Activated T-cell treated with anti-CD3 and anti-CD28 coated beads, Interleukin-2, amount 50 U/mL, for 1 hour (primary cell): ENCODE measurements at regions not wholly inside any gene's neighbourhood (a gene's known extent, or its start where the extent isn't known, plus 50 kb on each side); places are given as distances from the start of the nearest gene placed in this dataset.

ENCODE experiments used
- DNase-seq: peaks from one replicate; pipeline ENCODE4 v3.0.0-alpha.2; 2020

DNA sequence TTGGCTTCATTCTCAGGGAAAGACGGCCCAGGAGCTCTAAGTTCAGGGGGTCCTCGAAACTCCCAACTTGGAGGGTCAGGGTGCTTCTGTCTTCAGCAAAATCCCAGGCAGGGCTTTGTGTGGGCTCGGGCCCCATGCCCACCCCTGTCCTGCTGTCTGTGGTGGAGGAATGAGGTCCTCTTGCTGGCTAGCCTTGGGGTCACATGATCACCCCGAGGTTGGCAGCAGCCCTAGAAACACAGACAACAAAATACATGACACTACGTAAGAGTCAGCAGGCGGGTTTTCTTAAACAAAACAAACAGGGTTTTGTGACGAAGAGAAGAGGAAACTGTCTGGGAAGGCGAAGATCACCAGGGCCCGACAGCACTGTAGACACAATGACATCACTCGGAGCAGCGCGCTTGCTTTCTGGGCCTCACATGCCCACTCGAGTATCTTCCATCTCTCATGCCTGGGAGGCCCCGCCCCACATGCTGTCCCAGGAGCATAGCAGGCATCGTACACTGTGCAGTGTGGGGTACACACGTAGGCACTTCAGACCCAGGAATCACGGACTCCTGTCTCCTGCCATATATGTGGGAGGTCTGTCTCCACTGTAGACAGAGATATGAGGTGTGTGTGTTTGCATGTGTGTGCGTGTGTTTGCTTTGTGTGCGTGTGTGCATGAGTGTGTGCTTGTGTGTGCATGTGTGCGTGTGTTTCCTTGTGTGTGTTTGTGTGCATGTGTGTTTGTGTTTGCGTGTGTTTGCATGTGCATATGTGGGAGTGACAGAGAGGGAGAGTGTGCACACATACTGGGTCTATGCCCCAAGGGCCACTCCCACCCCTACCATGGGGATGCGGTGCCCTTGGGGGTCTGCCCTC lies 94.7 kb downstream of the SIK1 start:
- DNase-seq, result no peak

DNA sequence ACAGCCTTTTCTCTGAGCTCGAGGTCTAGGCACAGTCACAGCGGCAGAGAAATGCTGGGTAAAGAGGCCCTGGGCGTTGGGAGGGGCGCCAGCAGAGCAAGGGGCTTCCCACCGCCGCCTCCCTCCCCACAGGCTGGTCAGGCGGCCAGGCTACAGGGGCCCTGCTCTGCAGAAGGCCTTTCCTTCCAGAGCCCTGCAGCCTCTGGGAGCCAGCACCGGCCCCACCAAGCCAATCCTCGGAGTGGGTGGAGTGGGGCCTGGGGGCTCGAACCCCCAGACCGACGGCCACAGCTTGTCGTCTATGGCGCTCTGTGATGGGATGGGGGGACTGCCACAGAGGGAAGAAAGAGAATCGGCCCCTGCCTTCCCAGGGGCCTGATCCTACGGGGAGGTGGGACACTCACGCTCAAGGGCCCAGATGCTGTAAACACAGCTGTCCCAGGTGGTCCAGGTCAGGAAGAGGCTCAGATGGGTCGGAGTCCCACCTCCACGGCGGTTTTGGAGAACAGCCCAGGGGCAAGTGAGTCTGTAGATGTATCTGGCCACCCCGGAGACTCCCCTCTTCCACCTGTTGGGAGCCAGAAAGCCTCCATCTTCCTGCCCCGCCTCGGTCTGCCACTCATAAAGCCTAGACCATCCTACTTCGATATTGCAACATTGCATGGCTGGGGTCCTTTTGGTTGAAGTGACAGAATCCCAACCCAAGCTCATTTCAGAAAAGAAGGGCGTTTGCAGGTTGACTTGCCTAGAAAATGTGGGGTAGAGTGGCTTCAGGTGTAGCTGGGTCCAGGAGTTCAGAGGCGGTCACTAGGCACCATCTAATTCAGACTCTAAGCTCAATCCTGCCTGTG lies 95.6 kb downstream of the SIK1 start:
- no peak for DNase-seq

DNA sequence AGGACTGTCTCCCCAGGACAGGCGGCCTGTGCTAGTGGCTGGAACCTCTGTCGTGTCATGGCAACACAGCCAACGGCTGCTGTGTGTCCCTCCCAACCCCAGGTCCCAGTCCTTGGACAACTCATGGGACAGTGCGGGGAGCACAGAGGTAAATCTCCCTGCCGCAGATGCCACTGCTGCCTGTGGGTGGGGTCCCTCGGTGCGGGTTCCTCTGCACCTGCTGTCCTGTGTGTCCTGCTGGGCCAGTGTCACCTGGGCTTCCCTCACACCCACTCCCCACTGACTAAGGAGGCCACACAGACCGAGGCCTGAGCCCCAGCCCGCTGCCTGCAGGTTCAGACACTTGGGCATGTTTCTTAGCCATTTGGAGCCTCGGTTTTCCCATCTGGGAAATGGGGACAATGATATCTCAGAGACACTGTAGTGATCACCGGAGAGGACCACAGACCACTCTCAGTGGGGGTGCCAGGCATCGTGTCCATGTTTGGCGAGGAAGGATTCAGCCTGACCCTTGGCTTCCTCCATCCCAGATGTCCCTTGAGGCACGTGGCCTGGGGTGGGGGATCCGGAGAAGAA lies 96.5 kb downstream of the SIK1 start:
- no peak for DNase-seq

DNA sequence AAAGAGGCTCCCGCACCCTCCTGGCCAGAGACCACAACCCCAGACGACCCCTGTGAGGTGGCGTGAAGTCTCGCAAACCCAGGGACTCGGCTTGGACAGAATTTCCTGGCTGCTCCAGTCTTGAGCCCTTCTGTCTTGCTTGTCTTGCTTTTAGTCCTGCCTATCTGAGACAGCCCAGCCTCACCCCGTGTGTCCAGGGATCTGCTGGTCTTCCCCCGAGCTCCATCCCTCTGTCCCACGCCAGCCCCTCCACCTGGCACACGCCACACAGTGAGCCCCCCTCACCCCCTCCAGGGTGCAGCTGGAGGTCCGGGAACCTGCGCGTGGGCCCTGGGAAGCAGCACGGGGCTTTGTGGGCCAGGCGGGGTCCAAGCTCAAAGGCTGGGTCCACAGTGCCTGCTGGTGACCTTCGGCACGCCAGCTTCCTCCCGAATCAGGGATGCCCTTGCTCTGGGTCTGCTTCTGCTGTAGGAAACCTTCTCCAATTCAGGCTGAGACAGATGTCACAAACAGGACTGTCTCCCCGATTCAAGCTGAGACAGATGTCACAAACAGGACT lies 97.1 kb downstream of the SIK1 start:
- DNase-seq, result no peak

DNA sequence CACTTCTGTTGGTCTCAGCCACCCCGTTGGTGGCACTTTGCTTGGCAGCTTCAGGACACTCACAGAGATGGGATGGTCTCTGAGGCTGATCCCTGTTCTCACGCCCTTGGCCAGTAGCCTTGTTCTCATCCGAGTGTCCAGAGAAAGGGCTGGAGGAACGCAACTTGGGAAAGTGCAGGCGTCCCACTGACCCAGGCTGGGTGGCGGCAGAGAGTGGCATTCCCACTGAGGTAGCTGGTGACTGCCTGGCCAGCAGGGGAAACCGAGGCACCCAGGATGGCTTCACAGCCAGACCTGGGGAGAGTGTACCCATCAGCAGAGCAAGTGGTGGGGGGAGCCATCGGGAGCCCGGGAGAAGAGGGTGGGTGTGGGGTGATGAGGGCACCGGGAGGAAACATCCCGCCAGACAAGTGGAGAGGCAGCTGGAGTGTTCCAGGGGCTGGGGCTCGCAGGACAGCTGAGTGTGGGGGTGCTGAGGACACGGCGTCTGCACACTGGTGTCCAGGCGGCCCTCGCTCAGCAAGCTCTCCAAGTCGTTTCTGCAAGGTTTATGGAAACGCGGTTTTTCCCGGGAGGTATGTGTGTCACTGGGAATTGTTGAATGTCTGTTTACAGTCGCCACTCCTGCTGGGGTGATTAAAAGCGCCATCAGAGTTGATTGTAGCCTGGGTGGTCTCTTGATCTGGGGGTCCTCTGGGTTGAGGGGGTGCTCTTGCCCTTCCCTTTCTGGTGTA lies 97.8 kb downstream of the SIK1 start:
- DNase-seq, result no peak

DNA sequence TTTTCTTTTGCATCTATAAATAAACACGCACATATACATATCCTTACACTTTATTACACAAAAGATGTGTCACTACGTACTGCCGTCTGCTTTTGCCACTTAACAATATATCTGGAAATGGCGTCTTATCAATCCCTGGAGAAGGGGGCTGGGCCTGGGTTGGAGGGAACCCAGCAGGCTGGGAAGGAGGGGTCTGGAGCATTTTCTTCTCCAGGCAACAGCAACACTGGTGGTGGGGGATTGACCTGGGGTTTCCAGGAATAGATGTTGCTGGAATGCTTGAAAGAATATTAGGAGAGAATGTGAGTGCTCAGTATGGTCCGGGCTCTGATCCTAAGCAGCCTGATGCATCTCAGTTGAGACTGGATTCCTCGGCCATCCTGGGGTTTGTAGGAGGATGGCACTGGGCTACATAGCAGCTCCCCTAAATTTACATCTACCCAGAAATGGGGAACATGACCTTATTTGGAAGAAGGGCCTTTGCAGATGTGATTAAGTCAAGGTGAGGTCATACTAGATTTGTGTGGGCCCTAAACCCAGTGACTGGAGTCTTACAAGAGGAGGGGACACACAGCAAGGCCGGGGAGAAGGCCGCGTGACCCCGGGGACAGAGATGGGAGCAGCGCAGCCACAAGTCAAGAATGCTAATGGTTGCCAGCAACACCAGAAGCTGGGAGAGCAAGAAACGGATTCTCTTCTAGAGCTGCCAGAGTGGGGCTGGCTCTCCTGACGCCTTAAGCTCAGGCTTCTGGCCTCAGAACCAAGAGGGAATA lies 98.6 kb downstream of the SIK1 start:
- no peak for DNase-seq

DNA sequence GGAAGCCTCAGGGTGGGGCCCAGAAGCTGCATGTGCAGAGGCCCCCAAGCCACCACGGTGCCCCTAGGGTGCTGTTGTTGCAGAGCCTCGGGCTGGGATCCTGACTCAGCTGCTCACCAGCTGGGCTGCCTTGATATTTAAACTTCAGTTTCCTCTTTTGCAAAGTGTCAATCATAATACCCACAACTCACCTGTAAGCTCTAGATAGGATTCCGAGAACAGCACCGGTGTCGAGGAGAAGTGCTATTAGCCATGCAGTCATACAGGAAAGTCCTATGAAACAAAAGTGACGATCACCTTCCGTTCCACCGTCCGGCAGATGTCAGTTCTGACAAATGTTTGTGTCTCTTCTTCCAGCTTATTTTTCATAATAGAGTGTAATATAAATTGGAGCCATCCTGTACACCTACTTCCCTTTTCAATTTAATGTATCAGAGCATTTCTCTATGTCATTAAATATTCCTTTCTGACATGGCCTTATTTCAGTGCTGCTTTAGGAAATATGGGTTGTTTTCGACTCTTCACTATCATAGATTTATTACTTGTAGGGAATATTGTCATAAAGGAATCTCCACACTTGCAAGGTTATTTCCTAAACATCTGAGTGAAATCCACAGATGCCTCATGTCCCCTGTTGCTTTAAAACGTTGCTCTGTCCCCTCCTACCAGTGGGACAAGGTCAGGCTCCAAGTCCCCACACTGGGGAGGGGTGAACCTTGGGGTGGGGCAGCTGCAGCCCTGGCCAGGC lies 100.8 kb downstream of the SIK1 start:
- DNase-seq, result no peak

DNA sequence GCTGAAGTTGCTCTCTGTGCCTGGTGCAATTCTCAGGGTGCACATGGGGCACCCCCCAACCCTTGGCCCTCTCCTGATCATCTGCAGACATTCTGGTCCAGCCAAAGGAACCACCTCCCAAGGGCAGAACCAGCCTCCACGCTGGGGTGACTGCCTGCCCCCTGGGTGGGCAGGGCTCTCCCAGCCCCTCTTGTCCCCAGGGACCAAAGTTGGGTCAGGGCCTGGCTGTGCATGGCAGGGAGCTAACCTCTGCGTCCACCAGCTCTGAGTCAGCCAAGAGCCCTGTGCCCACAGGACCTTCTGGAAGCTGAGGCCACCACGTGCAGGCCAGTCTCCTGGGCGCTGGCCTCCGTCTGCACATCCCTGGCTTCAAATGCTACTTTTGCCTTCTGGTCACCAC lies 101.9 kb downstream of the SIK1 start:
- DNase-seq, result no peak

DNA sequence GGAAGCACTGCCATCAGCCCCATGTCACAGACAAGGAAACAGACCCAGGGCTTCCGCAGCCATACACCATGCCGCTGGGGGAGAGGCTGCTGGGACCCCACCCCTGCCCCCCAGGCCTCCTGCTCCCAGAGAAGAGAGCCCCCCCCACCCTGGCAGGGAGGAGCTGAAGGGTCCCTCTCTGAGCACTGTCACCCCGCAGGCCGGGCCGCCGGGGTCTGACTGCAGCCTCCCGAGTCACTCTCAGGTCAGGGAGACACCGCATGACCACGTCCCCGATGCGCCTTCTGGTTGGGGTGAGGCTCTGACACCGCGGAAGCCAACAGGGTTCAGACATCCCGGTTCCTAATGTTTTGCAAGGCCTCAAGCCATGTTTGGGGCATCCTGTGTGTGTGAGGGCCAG lies 102.3 kb downstream of the SIK1 start:
- DNase-seq, result no peak

DNA sequence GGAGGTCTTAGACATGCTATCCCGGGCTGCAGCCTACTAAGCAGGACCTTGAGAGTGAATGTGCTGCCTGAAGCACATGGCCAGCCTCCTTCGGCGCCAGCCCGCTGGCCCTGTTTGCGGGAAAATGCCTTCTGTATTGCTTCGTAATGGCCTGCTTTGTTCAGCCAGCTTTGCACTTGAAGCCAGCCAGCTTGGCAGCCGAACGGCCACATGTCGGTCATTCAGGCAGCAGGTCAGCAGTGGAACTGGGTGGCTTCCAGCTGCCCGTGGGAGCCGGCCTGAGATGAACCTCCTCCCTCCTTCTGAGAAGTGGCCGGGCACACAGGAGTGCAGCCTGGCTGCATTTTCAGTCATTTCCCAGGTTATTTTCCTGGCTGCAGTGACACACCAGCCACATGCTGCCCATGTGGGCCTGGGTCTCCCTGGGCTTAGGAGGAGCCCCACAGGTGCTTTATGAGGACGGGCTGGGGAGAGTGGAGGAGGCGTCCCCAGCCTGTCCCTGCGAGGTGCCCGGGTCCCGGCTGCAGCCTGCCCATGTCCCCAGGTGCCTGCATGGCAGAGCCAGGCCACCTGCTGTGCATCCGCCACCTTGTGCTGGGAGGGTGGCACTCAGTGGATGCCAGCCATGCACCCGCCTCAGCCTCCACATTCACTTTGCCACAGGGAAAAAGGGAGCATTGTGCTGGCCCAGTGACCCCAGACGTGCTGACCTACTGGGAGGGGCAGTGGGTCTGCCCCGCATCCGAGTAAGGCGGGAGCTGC lies 103.5 kb downstream of the SIK1 start:
- no peak for DNase-seq

DNA sequence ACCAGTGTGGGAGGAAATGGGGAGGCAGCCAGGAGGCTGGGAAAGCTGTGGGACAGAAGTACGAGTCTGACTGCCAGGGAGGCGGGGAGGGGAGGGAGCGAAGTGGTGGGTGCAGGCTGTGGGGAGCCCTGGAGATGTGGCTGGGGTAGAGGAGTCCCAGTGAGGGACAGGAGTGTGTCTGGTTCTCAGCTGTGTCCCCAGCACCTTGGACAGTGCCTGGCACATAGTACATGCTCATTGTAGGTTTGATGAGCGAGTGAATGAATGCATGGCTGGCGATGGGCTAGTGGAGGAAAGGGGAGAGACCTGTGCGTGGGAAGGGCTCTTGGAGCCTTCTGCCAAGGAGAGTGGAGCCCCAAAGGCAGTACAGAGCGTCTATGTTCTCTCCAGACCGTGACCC lies 104.1 kb downstream of the SIK1 start:
- no peak for DNase-seq

DNA sequence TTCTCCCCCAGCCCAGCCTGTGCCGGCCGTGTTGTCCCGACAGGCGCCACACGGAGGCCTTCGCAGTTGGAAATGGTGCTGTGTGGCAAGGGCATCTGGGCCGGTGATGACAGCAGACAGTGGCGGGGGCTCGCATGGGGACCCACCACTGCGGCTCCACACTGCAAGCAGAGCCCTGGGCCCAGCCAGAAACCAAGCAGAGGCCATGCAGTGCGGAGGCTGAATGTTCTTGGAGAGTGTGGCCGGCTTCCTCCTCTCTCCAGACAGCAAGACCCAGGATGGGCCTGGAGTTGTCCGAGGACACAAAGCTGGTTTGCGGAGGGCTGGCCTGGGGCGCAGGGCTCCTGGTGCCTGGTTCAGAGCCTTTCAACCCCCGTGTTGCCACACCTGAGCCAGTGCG lies 104.6 kb downstream of the SIK1 start:
- no peak for DNase-seq

DNA sequence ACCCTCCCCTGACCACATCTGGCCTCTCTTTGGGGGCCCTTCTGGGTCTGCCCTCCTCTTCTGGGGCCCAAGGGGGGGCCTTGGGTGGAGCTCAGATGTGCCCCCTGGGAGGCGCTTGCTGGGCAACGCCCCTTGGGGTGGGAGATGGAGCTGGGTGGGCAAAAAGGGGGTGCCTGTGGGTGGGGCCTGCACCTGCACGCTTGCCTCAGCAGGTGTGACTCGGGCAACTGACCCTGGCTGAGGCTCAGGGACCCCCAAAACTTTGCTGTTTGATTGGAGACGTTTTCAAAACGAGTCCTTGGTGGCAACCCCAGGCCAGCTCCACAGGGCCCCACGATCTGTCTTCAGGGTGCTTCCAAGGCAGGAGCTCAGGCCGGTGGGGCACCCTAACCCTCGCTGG lies 105.3 kb downstream of the SIK1 start:
- no peak for DNase-seq

DNA sequence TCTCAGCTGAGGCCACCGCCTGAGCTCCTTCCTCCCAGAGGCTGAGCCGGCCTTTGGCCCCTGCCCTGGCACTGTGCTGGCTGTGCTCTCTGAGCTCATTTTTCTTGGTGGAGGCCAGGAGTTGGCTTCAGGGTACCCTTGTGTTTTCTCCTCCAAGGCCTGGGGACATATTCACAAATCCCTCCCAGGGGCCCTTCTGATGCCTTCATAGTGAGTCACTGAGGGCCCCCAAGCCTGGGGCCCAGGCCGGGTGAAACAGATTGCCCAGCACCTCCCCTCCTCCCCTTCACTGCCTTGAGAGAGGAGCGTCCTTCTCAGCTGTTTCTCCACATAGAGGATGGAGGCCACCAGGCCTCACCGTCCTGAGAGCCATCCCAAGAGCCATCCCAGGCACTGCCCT lies 105.8 kb downstream of the SIK1 start:
- DNase-seq, result no peak

DNA sequence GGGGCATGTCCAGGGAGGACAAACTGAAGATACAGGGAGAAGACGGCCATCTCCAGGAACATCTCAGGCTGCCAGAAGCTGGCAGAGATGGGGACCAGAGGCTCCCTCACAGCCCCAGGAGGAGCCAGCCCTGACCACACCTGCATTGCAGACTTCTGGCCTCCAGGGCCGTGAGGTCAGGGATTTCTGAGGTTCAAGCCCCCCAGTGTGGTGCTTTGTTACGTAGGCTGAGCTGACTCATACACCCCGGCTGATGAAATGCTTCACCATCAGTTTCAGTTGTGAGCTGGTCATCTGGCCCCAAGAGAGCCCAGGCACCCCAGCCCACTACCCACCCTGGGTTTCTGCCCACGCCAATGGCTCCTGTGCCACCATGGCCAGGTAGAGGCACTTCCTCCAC lies 106.4 kb downstream of the SIK1 start:
- no peak for DNase-seq

DNA sequence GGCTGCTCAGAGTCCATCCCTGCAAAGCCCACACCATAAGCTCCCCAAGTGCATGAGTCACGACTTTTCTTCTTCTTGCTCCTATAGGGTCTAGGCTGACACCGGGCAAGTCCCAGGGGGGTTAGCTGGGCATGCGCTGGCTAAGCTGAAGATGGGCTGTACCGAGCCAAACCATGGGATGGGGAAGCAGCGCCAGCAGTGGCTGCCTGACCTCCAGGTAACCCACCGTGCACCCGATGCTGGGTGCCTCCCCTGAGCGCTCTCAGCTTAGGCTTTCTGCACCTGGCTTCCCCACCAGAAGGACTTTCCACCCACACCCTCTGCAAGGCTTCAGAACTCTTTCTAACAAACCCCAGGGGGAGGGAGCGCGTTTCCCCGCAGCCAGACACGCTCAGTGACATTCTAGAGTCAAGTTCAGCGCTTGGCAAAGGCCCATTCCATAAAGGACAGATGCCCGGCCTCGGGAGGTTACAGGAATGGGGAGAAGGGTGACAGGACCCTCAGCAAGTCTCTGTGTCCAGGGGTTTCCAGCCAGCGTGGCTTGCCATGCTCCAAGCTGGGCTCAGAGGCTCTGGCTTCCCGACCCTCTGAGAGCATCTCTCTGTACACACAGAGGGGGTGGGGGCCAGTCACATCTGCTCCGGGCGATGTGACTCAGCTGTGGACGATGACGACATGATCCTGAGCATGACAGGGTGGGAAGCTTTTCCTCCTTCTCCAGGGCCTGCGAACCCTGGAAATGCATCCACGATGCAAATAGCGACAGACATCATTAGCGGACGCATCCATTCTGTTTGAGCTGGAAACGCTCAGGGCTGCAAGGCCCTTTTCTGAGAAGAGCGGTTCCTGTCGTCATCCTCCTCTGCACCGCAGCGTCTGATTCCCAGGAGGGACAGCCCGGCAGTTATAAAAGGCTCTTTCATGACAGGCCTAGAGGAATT lies 107.8 kb downstream of the SIK1 start:
- no peak for DNase-seq

DNA sequence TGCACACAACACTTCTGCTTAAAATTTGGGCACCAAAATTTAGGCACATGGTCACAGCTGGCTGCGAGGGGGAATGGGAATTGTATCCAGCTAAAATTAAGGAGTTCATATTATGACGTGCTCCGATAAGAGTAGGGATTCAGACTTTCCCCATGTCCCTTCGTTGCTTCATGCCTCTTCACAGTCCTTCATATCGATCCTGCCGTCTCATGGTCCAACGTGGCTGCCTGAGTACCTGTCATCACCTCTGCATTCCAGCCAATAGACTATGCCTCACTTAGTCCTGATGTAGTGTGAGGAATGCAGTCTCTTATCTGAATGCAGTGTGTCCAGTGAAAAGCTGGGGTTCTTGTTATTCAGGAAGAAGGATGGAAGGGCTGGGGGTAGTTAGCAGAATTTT lies 108.6 kb downstream of the SIK1 start:
- DNase-seq, result no peak

DNA sequence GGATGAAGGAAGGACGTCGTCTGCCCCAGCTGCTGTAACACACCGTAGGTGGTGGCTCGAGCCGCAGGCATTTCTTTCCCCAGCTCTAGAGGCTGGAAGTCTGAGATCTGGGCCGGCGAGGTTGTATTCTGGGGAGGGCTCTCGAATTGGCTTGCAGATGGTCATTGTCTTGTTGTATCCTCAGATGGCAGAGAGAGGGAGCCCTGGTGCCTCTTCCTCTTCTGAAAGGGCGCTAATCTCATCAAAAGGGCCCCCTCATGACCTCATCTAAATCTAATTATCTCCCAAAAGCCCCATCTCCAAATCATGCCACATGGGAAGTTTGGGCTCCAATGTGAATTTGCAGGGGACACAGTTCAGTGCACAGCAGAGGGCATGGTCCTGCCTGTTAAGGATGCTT lies 109.0 kb downstream of the SIK1 start:
- no peak for DNase-seq

DNA sequence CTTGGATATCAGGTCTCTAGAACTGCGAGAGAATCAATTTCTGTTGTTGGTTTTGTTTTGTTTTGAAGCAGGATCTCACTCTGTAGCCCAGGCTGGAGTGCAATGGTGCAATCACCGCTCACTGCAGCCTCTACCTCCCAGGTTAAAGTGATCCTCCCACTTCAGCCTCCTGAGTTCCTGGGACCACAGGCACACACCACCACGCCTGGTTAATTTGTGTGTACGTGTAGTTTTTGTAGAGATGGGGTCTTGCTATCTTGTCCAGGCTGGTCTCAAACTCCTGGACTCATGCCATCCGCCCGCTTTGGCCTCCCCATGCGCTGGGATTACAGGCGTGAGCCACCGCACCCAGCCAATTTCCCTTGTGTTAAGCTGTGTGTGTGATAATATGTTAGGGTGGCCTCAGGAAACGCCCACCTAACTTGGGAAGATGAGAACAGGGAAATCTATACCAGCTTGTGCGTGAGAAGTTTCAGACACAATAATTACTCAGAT lies 109.6 kb downstream of the SIK1 start:
- no peak for DNase-seq
